Left ventricle myocardium inferior (tissue), 1 donor: ENCODE measurements at regions not wholly inside any gene's neighbourhood (a gene's known extent, or its start where the extent isn't known, plus 50 kb on each side); places are given as distances from the start of the nearest gene placed in this dataset.

ENCODE experiments used
- DNase-seq: peaks from one replicate; pipeline ENCODE4 v3.0.0-alpha.2; 2020
- H3K27ac ChIP-seq: fragments of 200-600 bp; replicated peaks from 2 replicates; pipeline ENCODE4 v1.8.0; 2021
- H3K27me3 ChIP-seq: fragments of 200-600 bp; 2 replicates; pipeline ENCODE4 v1.8.0; 2021; ENCODE audit warnings: low read depth
- H3K36me3 ChIP-seq: fragments of 200-600 bp; 2 replicates; pipeline ENCODE4 v1.8.0; 2021
- H3K4me1 ChIP-seq: fragments of 200-600 bp; 2 replicates; pipeline ENCODE4 v1.8.0; 2021
- H3K4me3 ChIP-seq: fragments of 200-600 bp; 2 replicates; pipeline ENCODE4 v1.8.0; 2021; ENCODE audit warnings: mild to moderate bottlenecking, moderate library complexity
- H3K9me3 ChIP-seq: fragments of 200-600 bp; replicated peaks from 2 replicates; pipeline ENCODE4 v1.8.0; 2021
- CTCF ChIP-seq: fragments of 200-600 bp; IDR thresholded peaks from 2 replicates; pipeline ENCODE4 v1.8.0; 2021; ENCODE audit warnings: antibody characterized with exemption, mild to moderate bottlenecking, borderline replicate concordance
- intact Hi-C: fragments of 100-400 bp; cut with micrococcal nuclease; formaldehyde crosslinking; loops from one replicate; pipeline ENCODE4 v1.11.0; 2022
- donor health status: DM: no; HTN: yes; CAD: no; lungs with severe emphysema.

GRCh38 chr20:53752583-53752970, 158.9 kb upstream of the ZNF217 start:
- no peak for TF ChIP-seq CTCF
- H3K4me1 ChIP-seq: peaks cover 14% of the 10 kb centered on the region
- H3K9me3 ChIP-seq: no peaks in the 10 kb centered on the region
- no peaks in the 10 kb centered on the region for H3K27me3 ChIP-seq
- DNase-seq: no peak
- no peak overlapping the region for H3K4me3 ChIP-seq
- H3K27ac ChIP-seq: no peak overlapping the region
- intact Hi-C loops: no loop called here
- H3K36me3 ChIP-seq: no peaks in the 10 kb centered on the region

- DNase-seq: no peak
- TF ChIP-seq CTCF: no peak
- no peaks in the 10 kb centered on the region for H3K27me3 ChIP-seq
- no peak overlapping the region for H3K4me3 ChIP-seq
- H3K27ac ChIP-seq: peak overlapping the region; percentile 62
- intact Hi-C loops: no loop called here
- H3K36me3 ChIP-seq: no peaks in the 10 kb centered on the region
- H3K9me3 ChIP-seq: no peaks in the 10 kb centered on the region
- H3K4me1 ChIP-seq: peaks cover 14% of the 10 kb centered on the region
These were observed 158.1 kb upstream of the ZNF217 start for GRCh38 chr20:53751620-53752318.

GRCh38 chr20:53750827-53751619, 157.4 kb upstream of the ZNF217 start:
- Histone ChIP-seq H3K27me3 (no peaks in the 10 kb centered on the region), H3K36me3 (no peaks in the 10 kb centered on the region), H3K27ac (peak overlapping the region; percentile 62), H3K4me3 (no peak overlapping the region), H3K4me1 (peaks cover 14% of the 10 kb centered on the region), H3K9me3 (no peaks in the 10 kb centered on the region)
- DNase-seq: no peak
- intact Hi-C loops: no loop called here
- TF ChIP-seq CTCF: no peak

GRCh38 chr20:53749499-53749898, 155.9 kb upstream of the ZNF217 start:
- DNase-seq: no peak
- H3K36me3 ChIP-seq: no peaks in the 10 kb centered on the region
- no peaks in the 10 kb centered on the region for H3K27me3 ChIP-seq
- H3K27ac ChIP-seq: no peak overlapping the region
- TF ChIP-seq CTCF: no peak
- peaks cover 14% of the 10 kb centered on the region for H3K4me1 ChIP-seq
- no peaks in the 10 kb centered on the region for H3K9me3 ChIP-seq
- intact Hi-C loops: no loop called here
- H3K4me3 ChIP-seq: no peak overlapping the region

- DNase-seq: no peak
- TF ChIP-seq CTCF: no peak
- H3K4me1 ChIP-seq: peaks cover 14% of the 10 kb centered on the region
- intact Hi-C loops: no loop called here
- no peak overlapping the region for H3K4me3 ChIP-seq
- no peak overlapping the region for H3K27ac ChIP-seq
- H3K27me3 ChIP-seq: no peaks in the 10 kb centered on the region
- no peaks in the 10 kb centered on the region for H3K9me3 ChIP-seq
- no peaks in the 10 kb centered on the region for H3K36me3 ChIP-seq
These were observed 155.3 kb upstream of the ZNF217 start for GRCh38 chr20:53748821-53749421.
